Medulla oblongata (tissue), 1 donor: ENCODE measurements at regions not wholly inside any gene's neighbourhood (a gene's known extent, or its start where the extent isn't known, plus 50 kb on each side); places are given as distances from the start of the nearest gene placed in this dataset.
A peak's percentile ranks its signal among the peaks of the same experiment; 100 is the strongest.

Experiments
- DNase-seq: peaks from one replicate; pipeline ENCODE4 v3.0.0-alpha.2; 2015; ENCODE audit errors: extremely low spot score

GRCh38 chr16:87127766-87128147 is 189.4 kb downstream of the C16orf95 start:
- no peak for DNase-seq

- no peak for DNase-seq
These were observed 187.4 kb downstream of the C16orf95 start for GRCh38 chr16:87129771-87130170.

GRCh38 chr16:87131061-87131995 is 185.9 kb downstream of the C16orf95 start:
- DNase-seq: no peak

- no peak for DNase-seq
These were observed 185.2 kb downstream of the C16orf95 start for GRCh38 chr16:87131996-87132345.

- peak; percentile 80 for DNase-seq
These were observed 184.7 kb downstream of the C16orf95 start for GRCh38 chr16:87132361-87133014.

- no peak for DNase-seq
These were observed 183.9 kb downstream of the C16orf95 start for GRCh38 chr16:87133112-87133850.

- DNase-seq: no peak
These were observed 183.1 kb downstream of the C16orf95 start for GRCh38 chr16:87133966-87134627.

- no peak for DNase-seq
These were observed 182.6 kb downstream of the C16orf95 start for GRCh38 chr16:87134628-87134995.

GRCh38 chr16:87135246-87136030 is 181.8 kb downstream of the C16orf95 start:
- DNase-seq: no peak

GRCh38 chr16:87138316-87138715 is 178.9 kb downstream of the C16orf95 start:
- no peak for DNase-seq

- no peak for DNase-seq
These were observed 178.4 kb downstream of the C16orf95 start for GRCh38 chr16:87138738-87139267.

GRCh38 chr16:87140211-87141200 is 176.7 kb downstream of the C16orf95 start:
- DNase-seq: no peak

- DNase-seq: no peak
These were observed 175.8 kb downstream of the C16orf95 start for GRCh38 chr16:87141402-87141801.

GRCh38 chr16:87143661-87144121 is 173.5 kb downstream of the C16orf95 start:
- DNase-seq: no peak

GRCh38 chr16:87144232-87144631 is 173.0 kb downstream of the C16orf95 start:
- DNase-seq: no peak

- no peak for DNase-seq
These were observed 171.7 kb downstream of the C16orf95 start for GRCh38 chr16:87145181-87146176.

GRCh38 chr16:87146676-87147075 is 170.5 kb downstream of the C16orf95 start:
- DNase-seq: no peak

GRCh38 chr16:87149051-87149450 is 168.1 kb downstream of the C16orf95 start:
- no peak for DNase-seq
